Liver (tissue), 3 donors: ENCODE measurements at regions not wholly inside any gene's neighbourhood (a gene's known extent, or its start where the extent isn't known, plus 50 kb on each side); places are given as distances from the start of the nearest gene placed in this dataset.
"Not testable (repeated sequence)": the region's sequence is repeated elsewhere in the genome, so short reads cannot be mapped to it uniquely, and the experiment has no call there.

Experiments
- EGR1 ChIP-seq, 2 donors: IDR thresholded peaks; 2 replicates each; pipeline ENCODE4 v1.6.1; 2016 to 2018; ENCODE audit warnings: antibody characterized with exemption in 2 of 2, low read depth in 2 of 2
- GABPA ChIP-seq, 2 donors: IDR thresholded peaks in 1 of 2; conservative IDR thresholded peaks in 1 of 2; 2 replicates each; pipeline ENCODE4 v1.6.1; 2016; ENCODE audit warnings: antibody characterized with exemption in 2 of 2, mild to moderate bottlenecking in 1 of 2, moderate library complexity in 1 of 2
- HNF4A ChIP-seq, 2 donors: conservative IDR thresholded peaks; 2 replicates each; pipeline ENCODE4 v1.6.1; 2016; ENCODE audit warnings: antibody characterized with exemption in 2 of 2, mild to moderate bottlenecking in 2 of 2
- RAD21 ChIP-seq, 2 donors: IDR thresholded peaks; 2 replicates each; pipeline ENCODE4 v1.6.1; 2016; ENCODE audit warnings: antibody characterized with exemption in 2 of 2, mild to moderate bottlenecking in 2 of 2
- TAF1 ChIP-seq: conservative IDR thresholded peaks from 2 replicates; pipeline ENCODE4 v1.6.1; 2016; ENCODE audit warnings: antibody characterized with exemption, mild to moderate bottlenecking
- YY1 ChIP-seq: IDR thresholded peaks from 2 replicates; pipeline ENCODE4 v1.6.1; 2016; ENCODE audit warnings: antibody characterized with exemption, mild to moderate bottlenecking
- TF ChIP-seq, protein P1 (sequence below): fragments of 150-350 bp; IDR thresholded peaks from 2 replicates; pipeline ENCODE4 v1.5.1; 2017; ENCODE audit warnings: improper control_type of control experiment, low read depth, low read length; ENCODE audit not compliant: missing input control
- TF ChIP-seq, protein P2 (sequence below): IDR thresholded peaks from 2 replicates; pipeline ENCODE4 v1.6.1; 2016; ENCODE audit warnings: antibody characterized with exemption
- TF ChIP-seq, protein P3 (sequence below): IDR thresholded peaks from 2 replicates; pipeline ENCODE4 v1.6.1; 2016; ENCODE audit warnings: antibody characterized with exemption, mild to moderate bottlenecking
- donor health status: healthy.
- donor health status: healthy.

DNA sequence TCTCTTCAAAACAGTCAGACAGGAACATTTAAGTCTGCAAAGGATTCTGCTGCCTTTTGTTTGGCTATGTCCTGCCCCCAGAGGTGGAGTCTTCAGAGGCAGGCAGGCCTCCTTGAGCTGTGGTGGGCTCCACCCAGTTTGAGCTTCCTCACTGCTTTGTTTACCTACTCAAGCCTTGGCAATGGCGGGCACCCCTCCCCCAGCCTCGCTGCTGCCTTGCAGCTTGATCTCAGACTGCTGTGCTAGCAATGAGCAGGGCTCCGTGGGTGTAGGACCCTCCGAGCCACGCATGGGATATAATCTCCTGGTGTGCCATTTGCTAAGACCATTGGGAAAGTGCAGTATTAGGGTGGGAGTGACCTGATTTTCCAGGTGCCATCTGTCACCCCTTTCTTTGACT, 685.4 kb upstream of the ITGA1 start:
- TF ChIP-seq RAD21 (IDR thresholded peaks at IDR 0.05); EGR1 (IDR thresholded peaks at IDR 0.05; ENCODE audit: low read depth in 2 of 2); GABPA (IDR thresholded peaks at IDR 0.05 in 1 of 2, conservative IDR thresholded peaks at IDR 0.05 in 1 of 2); TAF1; HNF4A (conservative IDR thresholded peaks at IDR 0.05); YY1: not testable (repeated sequence)
- TF ChIP-seq, protein P1, sequence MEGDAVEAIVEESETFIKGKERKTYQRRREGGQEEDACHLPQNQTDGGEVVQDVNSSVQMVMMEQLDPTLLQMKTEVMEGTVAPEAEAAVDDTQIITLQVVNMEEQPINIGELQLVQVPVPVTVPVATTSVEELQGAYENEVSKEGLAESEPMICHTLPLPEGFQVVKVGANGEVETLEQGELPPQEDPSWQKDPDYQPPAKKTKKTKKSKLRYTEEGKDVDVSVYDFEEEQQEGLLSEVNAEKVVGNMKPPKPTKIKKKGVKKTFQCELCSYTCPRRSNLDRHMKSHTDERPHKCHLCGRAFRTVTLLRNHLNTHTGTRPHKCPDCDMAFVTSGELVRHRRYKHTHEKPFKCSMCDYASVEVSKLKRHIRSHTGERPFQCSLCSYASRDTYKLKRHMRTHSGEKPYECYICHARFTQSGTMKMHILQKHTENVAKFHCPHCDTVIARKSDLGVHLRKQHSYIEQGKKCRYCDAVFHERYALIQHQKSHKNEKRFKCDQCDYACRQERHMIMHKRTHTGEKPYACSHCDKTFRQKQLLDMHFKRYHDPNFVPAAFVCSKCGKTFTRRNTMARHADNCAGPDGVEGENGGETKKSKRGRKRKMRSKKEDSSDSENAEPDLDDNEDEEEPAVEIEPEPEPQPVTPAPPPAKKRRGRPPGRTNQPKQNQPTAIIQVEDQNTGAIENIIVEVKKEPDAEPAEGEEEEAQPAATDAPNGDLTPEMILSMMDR = not testable (repeated sequence)
- TF ChIP-seq, protein P2, sequence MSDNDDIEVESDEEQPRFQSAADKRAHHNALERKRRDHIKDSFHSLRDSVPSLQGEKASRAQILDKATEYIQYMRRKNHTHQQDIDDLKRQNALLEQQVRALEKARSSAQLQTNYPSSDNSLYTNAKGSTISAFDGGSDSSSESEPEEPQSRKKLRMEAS = not testable (repeated sequence)
- TF ChIP-seq, protein P3, sequence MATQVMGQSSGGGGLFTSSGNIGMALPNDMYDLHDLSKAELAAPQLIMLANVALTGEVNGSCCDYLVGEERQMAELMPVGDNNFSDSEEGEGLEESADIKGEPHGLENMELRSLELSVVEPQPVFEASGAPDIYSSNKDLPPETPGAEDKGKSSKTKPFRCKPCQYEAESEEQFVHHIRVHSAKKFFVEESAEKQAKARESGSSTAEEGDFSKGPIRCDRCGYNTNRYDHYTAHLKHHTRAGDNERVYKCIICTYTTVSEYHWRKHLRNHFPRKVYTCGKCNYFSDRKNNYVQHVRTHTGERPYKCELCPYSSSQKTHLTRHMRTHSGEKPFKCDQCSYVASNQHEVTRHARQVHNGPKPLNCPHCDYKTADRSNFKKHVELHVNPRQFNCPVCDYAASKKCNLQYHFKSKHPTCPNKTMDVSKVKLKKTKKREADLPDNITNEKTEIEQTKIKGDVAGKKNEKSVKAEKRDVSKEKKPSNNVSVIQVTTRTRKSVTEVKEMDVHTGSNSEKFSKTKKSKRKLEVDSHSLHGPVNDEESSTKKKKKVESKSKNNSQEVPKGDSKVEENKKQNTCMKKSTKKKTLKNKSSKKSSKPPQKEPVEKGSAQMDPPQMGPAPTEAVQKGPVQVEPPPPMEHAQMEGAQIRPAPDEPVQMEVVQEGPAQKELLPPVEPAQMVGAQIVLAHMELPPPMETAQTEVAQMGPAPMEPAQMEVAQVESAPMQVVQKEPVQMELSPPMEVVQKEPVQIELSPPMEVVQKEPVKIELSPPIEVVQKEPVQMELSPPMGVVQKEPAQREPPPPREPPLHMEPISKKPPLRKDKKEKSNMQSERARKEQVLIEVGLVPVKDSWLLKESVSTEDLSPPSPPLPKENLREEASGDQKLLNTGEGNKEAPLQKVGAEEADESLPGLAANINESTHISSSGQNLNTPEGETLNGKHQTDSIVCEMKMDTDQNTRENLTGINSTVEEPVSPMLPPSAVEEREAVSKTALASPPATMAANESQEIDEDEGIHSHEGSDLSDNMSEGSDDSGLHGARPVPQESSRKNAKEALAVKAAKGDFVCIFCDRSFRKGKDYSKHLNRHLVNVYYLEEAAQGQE = not testable (repeated sequence)
